GM12878 (cell line): ENCODE measurements at regions not wholly inside any gene's neighbourhood (a gene's known extent, or its start where the extent isn't known, plus 50 kb on each side); places are given as distances from the start of the nearest gene placed in this dataset.

Source experiments
- ATAC-seq: fragments of 200-7000 bp; cut with Tn5 transposase; 3 replicates; pipeline ENCODE4 v1.9.1; 2020; ENCODE audit warnings: mild to moderate bottlenecking, moderate library complexity
- BruUV-seq: library from RNA; stranded (reverse); fragments of 400-500 nt; replicated peaks from 2 replicates; lab custom pipeline; 2021; lab: Mats Ljungman, UMichigan
- CTCF ChIA-PET: fragments of 300-600 bp; sonication (Branson Sonifier 250); formaldehyde crosslinking; extraction: SDS; loops from one replicate; lab custom pipeline; 2021; ENCODE audit warnings: inconsistent platforms; lab: Yijun Ruan, JAX
- POLR2A ChIA-PET: fragments of 350-600 bp; formaldehyde crosslinking; extraction: SDS; loops from one replicate; lab custom pipeline; 2021; ENCODE audit warnings: inconsistent platforms; lab: Charles Lee
- RAD21 ChIA-PET: fragments of 300-600 bp; sonication (Branson Sonifier 250); formaldehyde crosslinking; loops from one replicate; lab custom pipeline; 2023; ENCODE audit warnings: antibody characterized with exemption; ENCODE audit not compliant: unreplicated experiment; lab: Charles Lee
- SMC1A ChIA-PET: fragments of 300-600 bp; sonication (Branson Sonifier 250); formaldehyde crosslinking; loops from one replicate; lab custom pipeline; 2023; ENCODE audit not compliant: unreplicated experiment, uncharacterized antibody; lab: Charles Lee
- DNase-seq: peaks from one replicate; pipeline ENCODE4 v3.0.0-alpha.2; 2011; ENCODE audit warnings: low read depth, low spot score
- FAIRE-seq: peaks from 3 replicates; lab custom pipeline; 2011; peaks lifted over from hg19 to GRCh38; lab: Jason Lieb, UNC
- H2AFZ ChIP-seq: 2 replicates; pipeline ENCODE4 v1.6.0; 2011; ENCODE audit warnings: low read depth, low read length, control low read depth; ENCODE audit not compliant: control insufficient read depth
- H3K27ac ChIP-seq: 2 replicates; pipeline ENCODE4 v1.5.1; 2011; ENCODE audit warnings: control low read depth; ENCODE audit not compliant: control insufficient read depth, insufficient read depth
- H3K27me3 ChIP-seq, 2 experiments: replicated peaks in 1 of 2; 2 replicates each; pipeline versions ENCODE4 v1.6.0 to v1.6.1; 2011; ENCODE audit warnings: low read length in 1 of 2; ENCODE audit not compliant: control insufficient read depth in 2 of 2, insufficient read depth in 2 of 2
- H3K36me3 ChIP-seq, 2 experiments: 2 replicates each; pipeline ENCODE4 v1.5.1; 2011; ENCODE audit warnings: low read length in 1 of 2; ENCODE audit not compliant: control insufficient read depth in 2 of 2, insufficient read depth in 2 of 2
- H3K4me1 ChIP-seq: 2 replicates; pipeline ENCODE4 v1.6.1; 2011; ENCODE audit warnings: mild to moderate bottlenecking, low read length, moderate library complexity, mixed read lengths; ENCODE audit not compliant: control insufficient read depth, insufficient read depth
- H3K4me2 ChIP-seq: 2 replicates; pipeline ENCODE4 v1.6.0; 2011; ENCODE audit warnings: control low read depth; ENCODE audit not compliant: control insufficient read depth, insufficient read depth
- H3K4me3 ChIP-seq: fragments of 200-600 bp; sonication (generic); 2 replicates; pipeline ENCODE4 v1.5.1; 2016
- H3K79me2 ChIP-seq: 2 replicates; pipeline ENCODE4 v1.6.0; 2011; ENCODE audit warnings: low read length; ENCODE audit not compliant: control insufficient read depth, insufficient read depth
- H3K9ac ChIP-seq: 2 replicates; pipeline ENCODE4 v1.8.0; 2011; ENCODE audit warnings: low read length, control low read depth, mixed read lengths; ENCODE audit not compliant: control insufficient read depth, insufficient read depth
- H3K9me3 ChIP-seq: replicated peaks from 3 replicates; pipeline ENCODE4 v1.5.1; 2011; ENCODE audit warnings: mild to moderate bottlenecking, low read length; ENCODE audit not compliant: control insufficient read depth, insufficient read depth
- H4K20me1 ChIP-seq: 2 replicates; pipeline ENCODE4 v1.6.0; 2011; ENCODE audit not compliant: control insufficient read depth, insufficient read depth
- BMI1 ChIP-seq: fragments of 450-650 bp; IDR thresholded peaks from 2 replicates; pipeline ENCODE4 v1.6.1; 2016; ENCODE audit warnings: mild to moderate bottlenecking, moderate library complexity, borderline replicate concordance
- BRCA1 ChIP-seq: IDR thresholded peaks from 2 replicates; pipeline ENCODE4 v1.6.1; 2011; ENCODE audit warnings: low read depth, low read length, improper control_type of control experiment
- CBFB ChIP-seq: IDR thresholded peaks from 2 replicates; pipeline ENCODE4 v1.6.1; 2016; ENCODE audit warnings: antibody characterized with exemption, low read depth
- IKZF2 ChIP-seq, 2 experiments: fragments of 450-650 bp; IDR thresholded peaks; 2 replicates each; pipeline ENCODE4 v1.6.1; 2017; ENCODE audit warnings: mild to moderate bottlenecking in 2 of 2, moderate library complexity in 2 of 2
- MTA2 ChIP-seq: fragments of 450-650 bp; IDR thresholded peaks from 2 replicates; pipeline ENCODE4 v1.6.1; 2016; ENCODE audit warnings: low read depth, mild to moderate bottlenecking, moderate library complexity
- MYC ChIP-seq: IDR thresholded peaks from 2 replicates; pipeline ENCODE4 v1.6.1; 2011; ENCODE audit warnings: mild to moderate bottlenecking, low read length, moderate library complexity, inconsistent platforms; ENCODE audit not compliant: insufficient read depth, insufficient replicate concordance, insufficient read length, severe bottlenecking
- NFIC ChIP-seq: IDR thresholded peaks from 2 replicates; pipeline ENCODE4 v1.6.1; 2012; ENCODE audit warnings: low read depth, mild to moderate bottlenecking, inconsistent platforms, low read length, moderate library complexity
- PAX8 ChIP-seq: fragments of 450-650 bp; IDR thresholded peaks from 2 replicates; pipeline ENCODE4 v1.6.1; 2017; ENCODE audit warnings: mild to moderate bottlenecking, moderate library complexity
- RAD21 ChIP-seq: IDR thresholded peaks from 2 replicates; pipeline ENCODE4 v1.6.1; 2011; ENCODE audit warnings: mild to moderate bottlenecking, low read depth, low read length, moderate library complexity; ENCODE audit not compliant: insufficient read depth
- SMAD5 ChIP-seq: IDR thresholded peaks from 2 replicates; pipeline ENCODE4 v1.6.1; 2016; ENCODE audit warnings: antibody characterized with exemption, low read depth
- STAT1 ChIP-seq: fragments of 450-650 bp; conservative IDR thresholded peaks from 2 replicates; pipeline ENCODE4 v1.6.1; 2014; ENCODE audit warnings: antibody characterized with exemption, mild to moderate bottlenecking
- STAT3 ChIP-seq: IDR thresholded peaks from 2 replicates; pipeline ENCODE4 v1.6.1; 2011; ENCODE audit warnings: low read depth, low read length, improper control_type of control experiment
- SUZ12 ChIP-seq: fragments of 200-600 bp; sonication (generic); IDR thresholded peaks from one replicate; pipeline ENCODE4 v1.6.1; 2018; ENCODE audit warnings: antibody characterized with exemption, mild to moderate bottlenecking; ENCODE audit not compliant: unreplicated experiment
- TCF7 ChIP-seq: IDR thresholded peaks from 2 replicates; pipeline ENCODE4 v1.6.1; 2014; ENCODE audit warnings: antibody characterized with exemption, borderline replicate concordance
- WGBS: methylation state at CpG from one replicate; pipeline ENCODE4 v1.1.6; 2016; ENCODE audit warnings: low lambda C conversion rate; ENCODE audit not compliant: insufficient replicate concordance, insufficient coverage; ENCODE audit errors: missing lambda C conversion rate; 5-methylcytosine and 5-hydroxymethylcytosine counted together
- in situ Hi-C: fragments of 300-500 bp; cut with MboI; formaldehyde crosslinking; loops from 9 replicates; pipeline ENCODE4 v1.14.3; 2018; ENCODE audit warnings: mixed read lengths
- intact Hi-C: fragments of 100-400 bp; cut with micrococcal nuclease; formaldehyde crosslinking; loops from one replicate; pipeline ENCODE4 v1.14.2; 2022; ENCODE audit not compliant: unreplicated experiment
- TF ChIP-seq, protein P1 (sequence below): fragments of 450-650 bp; IDR thresholded peaks from 2 replicates; pipeline ENCODE4 v1.6.1; 2014; ENCODE audit warnings: mild to moderate bottlenecking
- TF ChIP-seq, protein P2 (sequence below): fragments of 450-650 bp; IDR thresholded peaks from 2 replicates; pipeline ENCODE4 v1.6.1; 2018; ENCODE audit warnings: mild to moderate bottlenecking, low read depth, moderate library complexity; ENCODE audit not compliant: partially characterized antibody
- TF ChIP-seq, protein P3 (sequence below): IDR thresholded peaks from 2 replicates; pipeline ENCODE4 v1.6.1; 2012; ENCODE audit warnings: improper control_type of control experiment, low read depth, low read length; ENCODE audit not compliant: insufficient replicate concordance

DNA sequence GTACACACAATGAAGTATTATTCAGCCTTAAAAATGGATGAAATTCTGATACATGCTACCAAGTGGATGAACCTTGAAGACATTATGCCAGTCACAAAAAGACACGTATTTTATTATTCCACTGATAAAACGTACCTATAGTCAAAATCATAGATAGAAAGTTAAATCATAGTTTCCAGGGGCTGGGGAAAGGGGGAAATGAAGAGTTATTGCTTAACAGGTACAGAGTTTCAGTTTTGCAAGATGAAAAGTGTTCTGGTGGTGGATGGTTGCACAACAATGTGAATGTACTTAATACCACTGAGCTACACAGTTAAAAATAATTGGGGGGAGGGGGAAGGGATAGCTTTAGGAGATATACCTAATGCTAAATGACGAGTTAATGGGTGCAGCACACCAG, 63.5 kb upstream of the FOXN2 start:
- Histone ChIP-seq H3K36me3 (no peaks in the 10 kb centered on the region), H3K9ac (no peak overlapping the region), H3K27ac (no peak overlapping the region), H4K20me1 (no peaks in the 10 kb centered on the region), H3K79me2 (no peaks in the 10 kb centered on the region), H3K4me1 (peaks cover 19% of the 10 kb centered on the region), H3K9me3 (no peaks in the 10 kb centered on the region), H3K4me3 (no peak overlapping the region), H2AFZ (no peak overlapping the region), H3K4me2 (peak overlapping the region; percentile 32; the same call in 1 of the 2 replicates), H3K27me3 (no peaks in the 10 kb centered on the region)
- no TSS peak for BruUV-seq
- FAIRE-seq, result no peak
- ChIA-PET POLR2A (no interaction called here), RAD21 (no interaction called here), CTCF (interaction anchor here (0.6 to 1.4 kb wide), 2 partner anchors 115 to 169 kb away, joined by 3 to 4 read pairs; no protein-coding TSS in a partner anchor), SMC1A (interaction anchor here (1.0 to 1.6 kb wide), 2 partner anchors 13 to 23 kb away, joined by 3 to 7 read pairs; no protein-coding TSS in a partner anchor)
- in situ Hi-C loops, result no loop called here
- ATAC-seq, result peak; percentile 82
- 53% methylated on average over 3 of the region's 3 CpGs for WGBS
- intact Hi-C loops, result no loop called here
- DNase-seq, result no peak
- TF ChIP-seq NFIC (peak; percentile 51; the same call in 1 of the 2 replicates), PAX8 (no peak), BRCA1 (no peak), SMAD5 (no peak), SUZ12 (no peak), MYC (no peak), STAT1 (no peak), STAT3 (no peak), RAD21 (no peak), TCF7 (no peak), BMI1 (no peak), IKZF2 (IDR thresholded peaks at IDR 0.05) (0 out of 4 replicates have a peak, but pooled peaks of 1 of the 2 experiments have one; percentile 22), CBFB (no peak), MTA2 (peak; percentile 43; the same call in 1 of the 2 replicates)
- TF ChIP-seq, protein P1, sequence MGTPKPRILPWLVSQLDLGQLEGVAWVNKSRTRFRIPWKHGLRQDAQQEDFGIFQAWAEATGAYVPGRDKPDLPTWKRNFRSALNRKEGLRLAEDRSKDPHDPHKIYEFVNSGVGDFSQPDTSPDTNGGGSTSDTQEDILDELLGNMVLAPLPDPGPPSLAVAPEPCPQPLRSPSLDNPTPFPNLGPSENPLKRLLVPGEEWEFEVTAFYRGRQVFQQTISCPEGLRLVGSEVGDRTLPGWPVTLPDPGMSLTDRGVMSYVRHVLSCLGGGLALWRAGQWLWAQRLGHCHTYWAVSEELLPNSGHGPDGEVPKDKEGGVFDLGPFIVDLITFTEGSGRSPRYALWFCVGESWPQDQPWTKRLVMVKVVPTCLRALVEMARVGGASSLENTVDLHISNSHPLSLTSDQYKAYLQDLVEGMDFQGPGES, result no peak
- TF ChIP-seq, protein P2, sequence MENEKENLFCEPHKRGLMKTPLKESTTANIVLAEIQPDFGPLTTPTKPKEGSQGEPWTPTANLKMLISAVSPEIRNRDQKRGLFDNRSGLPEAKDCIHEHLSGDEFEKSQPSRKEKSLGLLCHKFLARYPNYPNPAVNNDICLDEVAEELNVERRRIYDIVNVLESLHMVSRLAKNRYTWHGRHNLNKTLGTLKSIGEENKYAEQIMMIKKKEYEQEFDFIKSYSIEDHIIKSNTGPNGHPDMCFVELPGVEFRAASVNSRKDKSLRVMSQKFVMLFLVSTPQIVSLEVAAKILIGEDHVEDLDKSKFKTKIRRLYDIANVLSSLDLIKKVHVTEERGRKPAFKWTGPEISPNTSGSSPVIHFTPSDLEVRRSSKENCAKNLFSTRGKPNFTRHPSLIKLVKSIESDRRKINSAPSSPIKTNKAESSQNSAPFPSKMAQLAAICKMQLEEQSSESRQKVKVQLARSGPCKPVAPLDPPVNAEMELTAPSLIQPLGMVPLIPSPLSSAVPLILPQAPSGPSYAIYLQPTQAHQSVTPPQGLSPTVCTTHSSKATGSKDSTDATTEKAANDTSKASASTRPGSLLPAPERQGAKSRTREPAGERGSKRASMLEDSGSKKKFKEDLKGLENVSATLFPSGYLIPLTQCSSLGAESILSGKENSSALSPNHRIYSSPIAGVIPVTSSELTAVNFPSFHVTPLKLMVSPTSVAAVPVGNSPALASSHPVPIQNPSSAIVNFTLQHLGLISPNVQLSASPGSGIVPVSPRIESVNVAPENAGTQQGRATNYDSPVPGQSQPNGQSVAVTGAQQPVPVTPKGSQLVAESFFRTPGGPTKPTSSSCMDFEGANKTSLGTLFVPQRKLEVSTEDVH, result no peak
- TF ChIP-seq, protein P3, sequence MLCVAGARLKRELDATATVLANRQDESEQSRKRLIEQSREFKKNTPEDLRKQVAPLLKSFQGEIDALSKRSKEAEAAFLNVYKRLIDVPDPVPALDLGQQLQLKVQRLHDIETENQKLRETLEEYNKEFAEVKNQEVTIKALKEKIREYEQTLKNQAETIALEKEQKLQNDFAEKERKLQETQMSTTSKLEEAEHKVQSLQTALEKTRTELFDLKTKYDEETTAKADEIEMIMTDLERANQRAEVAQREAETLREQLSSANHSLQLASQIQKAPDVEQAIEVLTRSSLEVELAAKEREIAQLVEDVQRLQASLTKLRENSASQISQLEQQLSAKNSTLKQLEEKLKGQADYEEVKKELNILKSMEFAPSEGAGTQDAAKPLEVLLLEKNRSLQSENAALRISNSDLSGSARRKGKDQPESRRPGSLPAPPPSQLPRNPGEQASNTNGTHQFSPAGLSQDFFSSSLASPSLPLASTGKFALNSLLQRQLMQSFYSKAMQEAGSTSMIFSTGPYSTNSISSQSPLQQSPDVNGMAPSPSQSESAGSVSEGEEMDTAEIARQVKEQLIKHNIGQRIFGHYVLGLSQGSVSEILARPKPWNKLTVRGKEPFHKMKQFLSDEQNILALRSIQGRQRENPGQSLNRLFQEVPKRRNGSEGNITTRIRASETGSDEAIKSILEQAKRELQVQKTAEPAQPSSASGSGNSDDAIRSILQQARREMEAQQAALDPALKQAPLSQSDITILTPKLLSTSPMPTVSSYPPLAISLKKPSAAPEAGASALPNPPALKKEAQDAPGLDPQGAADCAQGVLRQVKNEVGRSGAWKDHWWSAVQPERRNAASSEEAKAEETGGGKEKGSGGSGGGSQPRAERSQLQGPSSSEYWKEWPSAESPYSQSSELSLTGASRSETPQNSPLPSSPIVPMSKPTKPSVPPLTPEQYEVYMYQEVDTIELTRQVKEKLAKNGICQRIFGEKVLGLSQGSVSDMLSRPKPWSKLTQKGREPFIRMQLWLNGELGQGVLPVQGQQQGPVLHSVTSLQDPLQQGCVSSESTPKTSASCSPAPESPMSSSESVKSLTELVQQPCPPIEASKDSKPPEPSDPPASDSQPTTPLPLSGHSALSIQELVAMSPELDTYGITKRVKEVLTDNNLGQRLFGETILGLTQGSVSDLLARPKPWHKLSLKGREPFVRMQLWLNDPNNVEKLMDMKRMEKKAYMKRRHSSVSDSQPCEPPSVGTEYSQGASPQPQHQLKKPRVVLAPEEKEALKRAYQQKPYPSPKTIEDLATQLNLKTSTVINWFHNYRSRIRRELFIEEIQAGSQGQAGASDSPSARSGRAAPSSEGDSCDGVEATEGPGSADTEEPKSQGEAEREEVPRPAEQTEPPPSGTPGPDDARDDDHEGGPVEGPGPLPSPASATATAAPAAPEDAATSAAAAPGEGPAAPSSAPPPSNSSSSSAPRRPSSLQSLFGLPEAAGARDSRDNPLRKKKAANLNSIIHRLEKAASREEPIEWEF, result no peak
